Mesenchymal stem cell (in vitro differentiated cells and primary cell): ENCODE measurements at regions not wholly inside any gene's neighbourhood (a gene's known extent, or its start where the extent isn't known, plus 50 kb on each side); places are given as distances from the start of the nearest gene placed in this dataset.

Experiments
- DNase-seq: peaks from one replicate; pipeline ENCODE4 v3.0.0-alpha.2; 2013
- H2AFZ ChIP-seq: one replicate; pipeline ENCODE4 v1.6.1; 2013; ENCODE audit warnings: low read depth, mild to moderate bottlenecking, control low read depth, inconsistent platforms, low read length, moderate library complexity
- H2AK5ac ChIP-seq: 2 replicates; pipeline ENCODE4 v1.6.1; 2013; ENCODE audit warnings: low read length, moderate library complexity, mild to moderate bottlenecking, inconsistent platforms; ENCODE audit not compliant: severe bottlenecking
- H2BK120ac ChIP-seq: one replicate; pipeline ENCODE4 v1.6.1; 2013; ENCODE audit warnings: low read depth, mild to moderate bottlenecking, inconsistent platforms, low read length, moderate library complexity
- H2BK12ac ChIP-seq, 2 experiments: one replicate each; pipeline ENCODE4 v1.6.1; 2013; ENCODE audit warnings: inconsistent platforms in 2 of 2, low read length in 2 of 2, mild to moderate bottlenecking in 2 of 2, moderate library complexity in 2 of 2, control low read depth in 1 of 2
- H2BK15ac ChIP-seq: one replicate; pipeline ENCODE4 v1.6.1; 2013; ENCODE audit warnings: mild to moderate bottlenecking, low read depth, inconsistent platforms; ENCODE audit not compliant: poor library complexity, severe bottlenecking
- H2BK5ac ChIP-seq: 2 replicates; pipeline ENCODE4 v1.6.1; 2013; ENCODE audit warnings: low read depth, mild to moderate bottlenecking, low read length, control low read depth, inconsistent platforms; ENCODE audit not compliant: poor library complexity, severe bottlenecking
- H3K14ac ChIP-seq, 2 experiments: one replicate each; pipeline ENCODE4 v1.6.1; 2013; ENCODE audit warnings: inconsistent platforms in 2 of 2, low read length in 2 of 2, control low read depth in 1 of 2, mild to moderate bottlenecking in 1 of 2, moderate library complexity in 1 of 2
- H3K18ac ChIP-seq, 2 experiments: one replicate each; pipeline ENCODE4 v1.6.1; 2013; ENCODE audit warnings: inconsistent platforms in 2 of 2, low read length in 2 of 2, control low read depth in 1 of 2, low read depth in 1 of 2, mild to moderate bottlenecking in 1 of 2
- H3K23ac ChIP-seq, 2 experiments: one replicate each; pipeline ENCODE4 v1.6.1; 2013; ENCODE audit warnings: inconsistent platforms in 2 of 2, low read length in 2 of 2, mild to moderate bottlenecking in 2 of 2, moderate library complexity in 2 of 2, control low read depth in 1 of 2
- H3K27ac ChIP-seq: 2 replicates; pipeline ENCODE4 v1.5.1; 2013; ENCODE audit warnings: mild to moderate bottlenecking, moderate library complexity, low read length, control low read depth, inconsistent platforms; ENCODE audit not compliant: poor library complexity, severe bottlenecking
- H3K27me3 ChIP-seq, 2 experiments: 2 replicates each; pipeline versions ENCODE4 v1.6.1 to v1.7.0; 2013; ENCODE audit warnings: low read length in 2 of 2, mild to moderate bottlenecking in 2 of 2, moderate library complexity in 2 of 2, control low read depth in 1 of 2, inconsistent platforms in 1 of 2; ENCODE audit not compliant: control insufficient read depth in 1 of 2, insufficient read depth in 1 of 2
- H3K36me3 ChIP-seq, 2 experiments: 2 replicates each; pipeline versions ENCODE4 v1.6.1 to v1.7.0; 2013; ENCODE audit warnings: low read length in 2 of 2, control low read depth in 1 of 2, inconsistent platforms in 1 of 2, low read depth in 1 of 2, mild to moderate bottlenecking in 1 of 2; ENCODE audit not compliant: insufficient read depth in 2 of 2, control insufficient read depth in 1 of 2
- H3K4ac ChIP-seq, 2 experiments: one replicate each; pipeline ENCODE4 v1.6.1; 2013; ENCODE audit warnings: inconsistent platforms in 2 of 2, low read length in 2 of 2, mild to moderate bottlenecking in 2 of 2, moderate library complexity in 2 of 2, control low read depth in 1 of 2, low read depth in 1 of 2
- H3K4me1 ChIP-seq: 2 replicates; pipeline ENCODE4 v1.6.1; 2013; ENCODE audit warnings: low read depth, low read length, control low read depth; ENCODE audit not compliant: control insufficient read depth, insufficient read depth
- H3K4me2 ChIP-seq: 2 replicates; pipeline ENCODE4 v1.6.1; 2013; ENCODE audit warnings: low read length, mild to moderate bottlenecking, inconsistent platforms; ENCODE audit not compliant: poor library complexity, severe bottlenecking
- H3K4me3 ChIP-seq, 2 experiments: 2 replicates each; pipeline versions ENCODE4 v1.5.1 to v1.7.0; 2013; ENCODE audit warnings: low read length in 2 of 2, mild to moderate bottlenecking in 2 of 2, control low read depth in 1 of 2, low read depth in 1 of 2; ENCODE audit not compliant: insufficient read depth in 1 of 2
- H3K79me1 ChIP-seq: replicated peaks from 2 replicates; pipeline ENCODE4 v1.6.1; 2013; ENCODE audit warnings: mild to moderate bottlenecking, control low read depth, low read length, inconsistent platforms; ENCODE audit not compliant: poor library complexity, severe bottlenecking
- H3K9ac ChIP-seq: 2 replicates; pipeline ENCODE4 v1.7.0; 2013; ENCODE audit warnings: mild to moderate bottlenecking, low read length, moderate library complexity
- H3K9me3 ChIP-seq: 2 replicates; pipeline ENCODE4 v1.7.0; 2013; ENCODE audit warnings: mild to moderate bottlenecking, low read length; ENCODE audit not compliant: control insufficient read depth
- H4K8ac ChIP-seq: one replicate; pipeline ENCODE4 v1.6.1; 2013; ENCODE audit warnings: inconsistent platforms, mild to moderate bottlenecking, low read length, moderate library complexity
- H4K91ac ChIP-seq: one replicate; pipeline ENCODE4 v1.6.1; 2013; ENCODE audit warnings: mild to moderate bottlenecking, low read length, inconsistent platforms
- WGBS: methylation state at CpG from one replicate; pipeline ENCODE4 v1.1.7; 2013; ENCODE audit warnings: mixed read lengths; 5-methylcytosine and 5-hydroxymethylcytosine counted together

DNA sequence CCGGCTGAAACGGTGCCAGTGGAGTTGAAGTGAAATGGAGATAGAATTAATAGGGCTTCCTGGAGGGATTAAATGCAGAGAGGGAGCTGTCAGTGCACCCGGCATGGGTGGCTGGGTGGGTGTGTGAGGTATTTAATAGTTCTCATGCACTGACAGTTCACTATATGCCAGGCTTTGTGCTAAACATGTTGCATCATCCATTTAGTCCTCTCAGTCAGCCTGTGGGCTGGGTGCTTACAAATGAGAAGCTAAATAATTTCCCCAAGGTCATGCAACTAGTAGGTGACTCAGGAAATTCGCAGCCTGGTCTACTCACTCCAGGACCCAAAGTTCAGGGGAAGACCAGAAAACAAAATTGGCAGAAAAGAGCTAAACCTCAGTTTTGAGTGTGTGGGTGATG, 63.5 kb upstream of the SPATA13 start:
- peak; percentile 68 for DNase-seq
- Histone ChIP-seq H3K79me1 (no peaks in the 10 kb centered on the region), H3K4ac (no peak overlapping the region), H4K91ac (no peak overlapping the region), H2BK12ac (no peak overlapping the region), H2BK5ac (no peak overlapping the region), H3K4me3 (no peak overlapping the region), H3K9ac (no peak overlapping the region), H4K8ac (no peak overlapping the region), H2BK15ac (no peak overlapping the region), H2AK5ac (no peak overlapping the region), H3K9me3 (no peaks in the 10 kb centered on the region), H3K4me2 (no peak overlapping the region), H2BK120ac (no peak overlapping the region), H3K27ac (no peak overlapping the region), H3K23ac (no peak overlapping the region), H3K36me3 (no peaks in the 10 kb centered on the region), H3K27me3 (peaks cover 3 to 6% of the 10 kb centered on the region in 2 experiments), H2AFZ (no peak overlapping the region), H3K4me1 (peaks cover 2% of the 10 kb centered on the region), H3K18ac (peak overlapping the region in 1 of 2 experiments; percentile 29), H3K14ac (no peak overlapping the region)
- 79% methylated on average over 3 of the region's 4 CpGs for WGBS

GRCh38 chr13:24097667-24098066, 62.9 kb upstream of the SPATA13 start:
- Histone ChIP-seq H2AK5ac (no peak overlapping the region), H3K9ac (no peak overlapping the region), H3K14ac (no peak overlapping the region), H3K36me3 (no peaks in the 10 kb centered on the region), H3K4me3 (no peak overlapping the region), H2AFZ (no peak overlapping the region), H3K27ac (no peak overlapping the region), H3K79me1 (no peaks in the 10 kb centered on the region), H2BK120ac (no peak overlapping the region), H2BK5ac (no peak overlapping the region), H4K91ac (no peak overlapping the region), H4K8ac (no peak overlapping the region), H3K9me3 (no peaks in the 10 kb centered on the region), H3K23ac (no peak overlapping the region), H3K4ac (no peak overlapping the region), H2BK12ac (no peak overlapping the region), H2BK15ac (no peak overlapping the region), H3K4me2 (no peak overlapping the region), H3K27me3 (peaks cover 3 to 6% of the 10 kb centered on the region in 2 experiments), H3K4me1 (peaks cover 2% of the 10 kb centered on the region), H3K18ac (no peak overlapping the region)
- no peak for DNase-seq
- 78% methylated on average over 6 of the region's 6 CpGs for WGBS

GRCh38 chr13:24099490-24099889, 61.0 kb upstream of the SPATA13 start:
- no peak overlapping the region for H2BK5ac ChIP-seq
- no peak overlapping the region for H4K8ac ChIP-seq
- no peaks in the 10 kb centered on the region for H3K36me3 ChIP-seq
- 86% methylated on average over 5 of the region's 5 CpGs for WGBS
- H3K27me3 ChIP-seq: peaks cover 3 to 6% of the 10 kb centered on the region in 2 experiments
- no peak overlapping the region for H2BK12ac ChIP-seq
- no peaks in the 10 kb centered on the region for H3K9me3 ChIP-seq
- no peak overlapping the region for H3K23ac ChIP-seq
- H3K14ac ChIP-seq: no peak overlapping the region
- no peak overlapping the region for H3K4me3 ChIP-seq
- no peak overlapping the region for H2AFZ ChIP-seq
- H3K9ac ChIP-seq: no peak overlapping the region
- H3K18ac ChIP-seq: no peak overlapping the region
- H3K4me2 ChIP-seq: no peak overlapping the region
- H2AK5ac ChIP-seq: no peak overlapping the region
- H2BK15ac ChIP-seq: no peak overlapping the region
- no peak overlapping the region for H2BK120ac ChIP-seq
- H3K27ac ChIP-seq: no peak overlapping the region
- no peaks in the 10 kb centered on the region for H3K79me1 ChIP-seq
- no peak for DNase-seq
- peaks cover 2% of the 10 kb centered on the region for H3K4me1 ChIP-seq
- H3K4ac ChIP-seq: peak overlapping the region in 1 of 2 experiments; percentile 6
- no peak overlapping the region for H4K91ac ChIP-seq

DNA sequence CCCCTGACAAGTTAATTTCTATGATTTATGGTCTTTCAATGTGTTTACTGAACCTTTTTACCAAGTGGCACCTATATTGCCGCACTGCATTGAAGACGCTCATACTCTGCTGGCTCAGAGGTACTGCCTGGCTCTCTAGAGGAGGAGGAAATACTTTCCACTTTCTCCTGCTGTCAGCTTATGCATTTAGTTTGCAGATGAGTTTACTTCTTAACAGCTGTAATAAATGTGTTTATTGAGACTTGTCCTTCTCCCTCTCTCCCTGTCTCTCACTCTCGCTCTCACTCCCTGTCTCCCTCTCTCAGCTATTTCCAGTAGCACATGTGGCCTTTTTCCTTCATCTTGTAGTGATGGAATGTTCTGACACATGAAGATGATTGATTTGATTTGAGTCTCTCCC, 60.3 kb upstream of the SPATA13 start:
- no peak overlapping the region for H2BK120ac ChIP-seq
- H3K9ac ChIP-seq: no peak overlapping the region
- no peak overlapping the region for H2BK15ac ChIP-seq
- H3K4me3 ChIP-seq: no peak overlapping the region
- no peak overlapping the region for H2AFZ ChIP-seq
- no peak for DNase-seq
- no peak overlapping the region for H4K91ac ChIP-seq
- no peak overlapping the region for H3K18ac ChIP-seq
- H3K14ac ChIP-seq: no peak overlapping the region
- no peak overlapping the region for H2BK12ac ChIP-seq
- no peaks in the 10 kb centered on the region for H3K9me3 ChIP-seq
- H4K8ac ChIP-seq: no peak overlapping the region
- no peak overlapping the region for H3K27ac ChIP-seq
- 96% methylated on average over 2 of the region's 3 CpGs for WGBS
- no peak overlapping the region for H2AK5ac ChIP-seq
- peaks cover 2% of the 10 kb centered on the region for H3K4me1 ChIP-seq
- H3K27me3 ChIP-seq: peaks cover 3 to 6% of the 10 kb centered on the region in 2 experiments
- H3K36me3 ChIP-seq: no peaks in the 10 kb centered on the region
- no peak overlapping the region for H3K23ac ChIP-seq
- no peak overlapping the region for H3K4me2 ChIP-seq
- H3K79me1 ChIP-seq: no peaks in the 10 kb centered on the region
- H3K4ac ChIP-seq: no peak overlapping the region
- no peak overlapping the region for H2BK5ac ChIP-seq
